H9 (cell line): ENCODE measurements at regions not wholly inside any gene's neighbourhood (a gene's known extent, or its start where the extent isn't known, plus 50 kb on each side); places are given as distances from the start of the nearest gene placed in this dataset.

Experiments
- DNase-seq: peaks from one replicate; pipeline ENCODE4 v3.0.0-alpha.2; 2017
- H2AFZ ChIP-seq: one replicate; pipeline ENCODE4 v1.6.1; 2013; ENCODE audit warnings: mild to moderate bottlenecking, low read length, control low read depth, moderate library complexity
- H2AK5ac ChIP-seq: 2 replicates; pipeline ENCODE4 v1.6.1; 2013; ENCODE audit warnings: low read length, control low read depth, mixed read lengths; ENCODE audit not compliant: insufficient read length
- H2BK120ac ChIP-seq: one replicate; pipeline ENCODE4 v1.6.1; 2013; ENCODE audit warnings: low read depth, mild to moderate bottlenecking, low read length, control low read depth, inconsistent platforms; ENCODE audit not compliant: poor library complexity, severe bottlenecking
- H2BK12ac ChIP-seq: 2 replicates; pipeline ENCODE4 v1.6.1; 2013; ENCODE audit warnings: low read length, control low read depth, mixed read lengths, low read depth; ENCODE audit not compliant: insufficient read length
- H2BK15ac ChIP-seq: 2 replicates; pipeline ENCODE4 v1.6.1; 2013; ENCODE audit warnings: low read depth, low read length, control low read depth
- H2BK20ac ChIP-seq: one replicate; pipeline ENCODE4 v1.6.1; 2013; ENCODE audit warnings: low read depth, mild to moderate bottlenecking, low read length, control low read depth, inconsistent platforms; ENCODE audit not compliant: poor library complexity, severe bottlenecking
- H2BK5ac ChIP-seq: 2 replicates; pipeline ENCODE4 v1.6.1; 2013; ENCODE audit warnings: low read length, control low read depth, mixed read lengths; ENCODE audit not compliant: insufficient read length
- H3K14ac ChIP-seq: 2 replicates; pipeline ENCODE4 v1.6.1; 2013; ENCODE audit warnings: low read length, control low read depth; ENCODE audit not compliant: insufficient read depth
- H3K18ac ChIP-seq: 2 replicates; pipeline ENCODE4 v1.6.1; 2013; ENCODE audit warnings: low read depth, mild to moderate bottlenecking, mixed read lengths, low read length, control low read depth; ENCODE audit not compliant: insufficient read length
- H3K23ac ChIP-seq: 2 replicates; pipeline ENCODE4 v1.6.1; 2013; ENCODE audit warnings: low read length, control low read depth, mixed read lengths, low read depth; ENCODE audit not compliant: insufficient read length
- H3K23me2 ChIP-seq: 2 replicates; pipeline ENCODE4 v1.6.1; 2013; ENCODE audit warnings: low read depth, mild to moderate bottlenecking, mixed read lengths, low read length, control low read depth; ENCODE audit not compliant: insufficient read length, poor library complexity, severe bottlenecking
- H3K27ac ChIP-seq: 2 replicates; pipeline ENCODE4 v1.5.1; 2013; ENCODE audit warnings: low read length, control low read depth, mixed read lengths, low read depth; ENCODE audit not compliant: insufficient read length
- H3K27me3 ChIP-seq: 2 replicates; pipeline ENCODE4 v1.6.1; 2013; ENCODE audit warnings: low read length, control low read depth, inconsistent platforms; ENCODE audit not compliant: insufficient read depth
- H3K4ac ChIP-seq: 2 replicates; pipeline ENCODE4 v1.6.1; 2013; ENCODE audit warnings: low read depth, mild to moderate bottlenecking, control low read depth, inconsistent platforms, low read length, moderate library complexity
- H3K4me1 ChIP-seq: 2 replicates; pipeline ENCODE4 v1.6.1; 2013; ENCODE audit warnings: low read length, control low read depth, inconsistent platforms; ENCODE audit not compliant: insufficient read depth
- H3K4me2 ChIP-seq: 2 replicates; pipeline ENCODE4 v1.6.1; 2013; ENCODE audit warnings: low read length, control low read depth, mixed read lengths; ENCODE audit not compliant: insufficient read length, insufficient read depth
- H3K56ac ChIP-seq: 2 replicates; pipeline ENCODE4 v1.6.1; 2013; ENCODE audit warnings: low read depth, mild to moderate bottlenecking, mixed read lengths, low read length, control low read depth; ENCODE audit not compliant: insufficient read length
- H3K79me1 ChIP-seq: 2 replicates; pipeline ENCODE4 v1.6.1; 2013; ENCODE audit warnings: low read depth, mild to moderate bottlenecking, moderate library complexity, low read length, control low read depth, inconsistent platforms; ENCODE audit not compliant: insufficient read depth, poor library complexity, severe bottlenecking
- H3K79me2 ChIP-seq: 2 replicates; pipeline ENCODE4 v1.6.1; 2013; ENCODE audit warnings: low read length, control low read depth, inconsistent platforms; ENCODE audit not compliant: insufficient read depth
- H3K9ac ChIP-seq: 2 replicates; pipeline ENCODE4 v1.6.1; 2013; ENCODE audit warnings: low read length, control low read depth, mixed read lengths; ENCODE audit not compliant: insufficient read length; ENCODE audit errors: extremely low read depth
- H3K9me3 ChIP-seq: one replicate; pipeline ENCODE4 v1.6.1; 2013; ENCODE audit warnings: low read depth, low read length, inconsistent platforms; ENCODE audit not compliant: control insufficient read depth
- H3T11ph ChIP-seq: one replicate; pipeline ENCODE4 v1.6.1; 2013; ENCODE audit warnings: mild to moderate bottlenecking, low read length, control low read depth, inconsistent platforms
- H4K20me1 ChIP-seq: one replicate; pipeline ENCODE4 v1.6.1; 2013; ENCODE audit not compliant: control insufficient read depth, insufficient read length, insufficient read depth
- H4K5ac ChIP-seq: 2 replicates; pipeline ENCODE4 v1.6.1; 2013; ENCODE audit warnings: low read depth, mild to moderate bottlenecking, mixed read lengths, low read length, control low read depth; ENCODE audit not compliant: insufficient read length
- H4K8ac ChIP-seq: replicated peaks from 2 replicates; pipeline ENCODE4 v1.6.1; 2013; ENCODE audit warnings: low read length, control low read depth, mixed read lengths, low read depth; ENCODE audit not compliant: insufficient read length
- H4K91ac ChIP-seq: 2 replicates; pipeline ENCODE4 v1.6.1; 2013; ENCODE audit warnings: low read depth, mild to moderate bottlenecking, moderate library complexity, mixed read lengths, low read length, control low read depth; ENCODE audit not compliant: insufficient read length
- H3K27ac Mint-ChIP-seq, 3 experiments: 2 replicates in 2 of 3; 3 replicates in 1 of 3; pipeline ENCODE4 v1.8.0; 2020 to 2021; ENCODE audit warnings: mixed read lengths in 3 of 3, mild to moderate bottlenecking in 1 of 3, moderate library complexity in 1 of 3
- H3K27me3 Mint-ChIP-seq: 2 replicates; pipeline ENCODE4 v1.8.0; 2021; ENCODE audit warnings: low read depth, mild to moderate bottlenecking, moderate library complexity, mixed read lengths
- H3K36me3 Mint-ChIP-seq, 3 experiments: 2 replicates in 2 of 3; 3 replicates in 1 of 3; pipeline ENCODE4 v1.8.0; 2020 to 2021; ENCODE audit warnings: low read depth in 3 of 3, mixed read lengths in 3 of 3; ENCODE audit not compliant: insufficient read depth in 1 of 3
- H3K4me1 Mint-ChIP-seq, 2 experiments: 2 replicates each; pipeline ENCODE4 v1.8.0; 2020; ENCODE audit warnings: mixed read lengths in 2 of 2
- H3K4me3 Mint-ChIP-seq, 2 experiments: 2 replicates in 1 of 2; 3 replicates in 1 of 2; pipeline ENCODE4 v1.8.0; 2020 to 2021; ENCODE audit warnings: mild to moderate bottlenecking in 2 of 2, mixed read lengths in 2 of 2, moderate library complexity in 1 of 2
- H3K9me3 Mint-ChIP-seq, 2 experiments: 2 replicates in 1 of 2; 3 replicates in 1 of 2; pipeline ENCODE4 v1.8.0; 2020; ENCODE audit warnings: mild to moderate bottlenecking in 2 of 2, mixed read lengths in 2 of 2, moderate library complexity in 1 of 2
- WGBS: extraction: QIAGEN DNeasy Blood & Tissue Kit; methylation state at CpG from one replicate; pipeline ENCODE4 v1.1.7; 2013; ENCODE audit warnings: missing lambda C conversion rate, low lambda C conversion rate, mixed read lengths; ENCODE audit not compliant: insufficient read length; ENCODE audit errors: extremely low coverage; 5-methylcytosine and 5-hydroxymethylcytosine counted together
- TF ChIP-seq, protein P1 (sequence below): fragments of 200-600 bp; sonication (generic); conservative IDR thresholded peaks from 3 replicates; pipeline ENCODE4 v1.8.0; 2021; ENCODE audit warnings: antibody characterized with exemption, mild to moderate bottlenecking

GRCh38 chrX:113634565-113634964, 793.9 kb upstream of the AMOT start:
- Histone ChIP-seq H2BK20ac (no peak overlapping the region), H3K56ac (no peak overlapping the region)

More at GRCh38 chrX:113634565-113634964, 793.9 kb upstream of the AMOT start:
- no CpG with 5 or more reads among the region's 2 CpGs for WGBS
- Histone ChIP-seq H3K9me3 (no peaks in the 10 kb centered on the region), H3K4me2 (no peak overlapping the region), H2BK120ac (no peak overlapping the region), H3K27ac (no peak overlapping the region), H3K4ac (no peak overlapping the region), H3K79me1 (no peaks in the 10 kb centered on the region), H3K18ac (no peak overlapping the region), H3T11ph (no peak overlapping the region), H3K23me2 (no peaks in the 10 kb centered on the region), H3K9ac (no peak overlapping the region), H2AFZ (no peak overlapping the region), H2BK5ac (no peak overlapping the region), H2BK15ac (no peak overlapping the region), H2BK12ac (no peak overlapping the region), H4K8ac (no peak overlapping the region), H3K27me3 (no peaks in the 10 kb centered on the region), H2AK5ac (no peak overlapping the region), H3K14ac (no peak overlapping the region), H3K79me2 (no peaks in the 10 kb centered on the region), H3K4me1 (no peaks in the 10 kb centered on the region; the same call in 1 of the 2 replicates), H4K91ac (no peak overlapping the region), H4K5ac (no peak overlapping the region), H4K20me1 (no peaks in the 10 kb centered on the region), H3K23ac (no peak overlapping the region)
- no peaks in the 10 kb centered on the region for H3K27me3 Mint-ChIP-seq
- TF ChIP-seq, protein P1, sequence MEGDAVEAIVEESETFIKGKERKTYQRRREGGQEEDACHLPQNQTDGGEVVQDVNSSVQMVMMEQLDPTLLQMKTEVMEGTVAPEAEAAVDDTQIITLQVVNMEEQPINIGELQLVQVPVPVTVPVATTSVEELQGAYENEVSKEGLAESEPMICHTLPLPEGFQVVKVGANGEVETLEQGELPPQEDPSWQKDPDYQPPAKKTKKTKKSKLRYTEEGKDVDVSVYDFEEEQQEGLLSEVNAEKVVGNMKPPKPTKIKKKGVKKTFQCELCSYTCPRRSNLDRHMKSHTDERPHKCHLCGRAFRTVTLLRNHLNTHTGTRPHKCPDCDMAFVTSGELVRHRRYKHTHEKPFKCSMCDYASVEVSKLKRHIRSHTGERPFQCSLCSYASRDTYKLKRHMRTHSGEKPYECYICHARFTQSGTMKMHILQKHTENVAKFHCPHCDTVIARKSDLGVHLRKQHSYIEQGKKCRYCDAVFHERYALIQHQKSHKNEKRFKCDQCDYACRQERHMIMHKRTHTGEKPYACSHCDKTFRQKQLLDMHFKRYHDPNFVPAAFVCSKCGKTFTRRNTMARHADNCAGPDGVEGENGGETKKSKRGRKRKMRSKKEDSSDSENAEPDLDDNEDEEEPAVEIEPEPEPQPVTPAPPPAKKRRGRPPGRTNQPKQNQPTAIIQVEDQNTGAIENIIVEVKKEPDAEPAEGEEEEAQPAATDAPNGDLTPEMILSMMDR, result no peak
- peaks cover 12% of the 10 kb centered on the region in 2 experiments for H3K4me1 Mint-ChIP-seq
- DNase-seq, result no peak
- H3K36me3 Mint-ChIP-seq, result no peaks in the 10 kb centered on the region
- no peak overlapping the region for H3K4me3 Mint-ChIP-seq
- H3K9me3 Mint-ChIP-seq, result no peaks in the 10 kb centered on the region
- no peak overlapping the region for H3K27ac Mint-ChIP-seq
